Stimulated activated CD4-positive, alpha-beta T cell treated with anti-CD3 and anti-CD28 coated beads, TNF-alpha, amount 100 ng/mL, for 24 hours (primary cell): ENCODE measurements at regions not wholly inside any gene's neighbourhood (a gene's known extent, or its start where the extent isn't known, plus 50 kb on each side); places are given as distances from the start of the nearest gene placed in this dataset.

Experiments used
- DNase-seq, 3 experiments: peaks; one replicate each; pipeline ENCODE4 v3.0.0-alpha.2; 2020; ENCODE audit warnings: low read depth in 3 of 3

- no peak for DNase-seq
Observed at GRCh38 chr3:152719264-152719663, 115.7 kb upstream of the P2RY1 start.

GRCh38 chr3:152720951-152721718 lies 113.8 kb upstream of the P2RY1 start:
- DNase-seq: no peak

- no peak for DNase-seq
Observed at GRCh38 chr3:152724270-152724669, 110.7 kb upstream of the P2RY1 start.

- no peak for DNase-seq
Observed at GRCh38 chr3:152728231-152728980, 106.5 kb upstream of the P2RY1 start.

GRCh38 chr3:152729906-152730305 lies 105.0 kb upstream of the P2RY1 start:
- no peak for DNase-seq

- DNase-seq: no peak
Observed at GRCh38 chr3:152731511-152731910, 103.4 kb upstream of the P2RY1 start.

- DNase-seq: no peak
Observed at GRCh38 chr3:152733584-152734119, 101.3 kb upstream of the P2RY1 start.

GRCh38 chr3:152737021-152737908 lies 97.7 kb upstream of the P2RY1 start:
- no peak for DNase-seq

GRCh38 chr3:152738656-152739055 lies 96.3 kb upstream of the P2RY1 start:
- DNase-seq: no peak

- DNase-seq: no peak
Observed at GRCh38 chr3:152742368-152743347, 92.3 kb upstream of the P2RY1 start.

- no peak for DNase-seq
Observed at GRCh38 chr3:152745646-152746045, 89.3 kb upstream of the P2RY1 start.

- DNase-seq: no peak
Observed at GRCh38 chr3:152754303-152754702, 80.6 kb upstream of the P2RY1 start.

GRCh38 chr3:152756807-152757206 lies 78.1 kb upstream of the P2RY1 start:
- DNase-seq: no peak

- DNase-seq: no peak
Observed at GRCh38 chr3:152760024-152760563, 74.8 kb upstream of the P2RY1 start.

- DNase-seq: no peak
Observed at GRCh38 chr3:152760591-152760990, 74.3 kb upstream of the P2RY1 start.

- no peak for DNase-seq
Observed at GRCh38 chr3:152768478-152768877, 66.5 kb upstream of the P2RY1 start.

GRCh38 chr3:152769523-152769922 lies 65.4 kb upstream of the P2RY1 start:
- DNase-seq: no peak

- no peak for DNase-seq
Observed at GRCh38 chr3:152770296-152770695, 64.6 kb upstream of the P2RY1 start.

GRCh38 chr3:152771120-152771519 lies 63.8 kb upstream of the P2RY1 start:
- no peak for DNase-seq

GRCh38 chr3:152772674-152773225 lies 62.2 kb upstream of the P2RY1 start:
- DNase-seq: no peak
